GM20000 (cell line): ENCODE measurements at regions not wholly inside any gene's neighbourhood (a gene's known extent, or its start where the extent isn't known, plus 50 kb on each side); places are given as distances from the start of the nearest gene placed in this dataset.

Experiments
- DNase-seq: peaks from one replicate; pipeline ENCODE4 v3.0.0; 2012; ENCODE audit warnings: low spot score
- CTCF ChIP-seq: IDR thresholded peaks from 2 replicates; pipeline ENCODE4 v1.5.1; 2012; ENCODE audit warnings: mild to moderate bottlenecking, control low read depth; ENCODE audit errors: extremely low read depth, missing control alignments

DNA sequence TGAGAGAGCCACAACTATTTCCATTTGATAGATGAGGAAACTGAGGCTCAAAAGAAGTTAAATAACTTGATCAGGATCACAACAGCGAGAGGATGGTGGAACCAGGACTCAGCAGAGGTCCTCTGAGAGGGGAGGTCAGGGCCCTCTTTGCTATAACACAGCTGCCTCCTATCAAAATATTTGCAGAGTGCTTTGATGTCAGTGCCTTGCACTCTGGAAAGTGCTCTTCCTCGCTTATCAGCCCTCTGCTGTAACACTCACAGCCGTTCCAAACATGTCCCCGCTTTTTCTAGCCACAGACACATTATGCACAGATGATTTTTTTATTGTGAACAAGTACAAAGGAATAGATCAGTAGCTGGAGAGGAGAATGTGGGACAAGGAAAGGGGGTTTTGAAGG is 71.8 kb upstream of the ARHGAP29 start:
- DNase-seq: no peak

GRCh38 chr1:94306521-94306920 is 69.1 kb upstream of the ARHGAP29 start:
- TF ChIP-seq CTCF: no peak
- DNase-seq: no peak

More for the DNA sequence above, 71.8 kb upstream of the ARHGAP29 start:
- no peak for TF ChIP-seq CTCF

DNA sequence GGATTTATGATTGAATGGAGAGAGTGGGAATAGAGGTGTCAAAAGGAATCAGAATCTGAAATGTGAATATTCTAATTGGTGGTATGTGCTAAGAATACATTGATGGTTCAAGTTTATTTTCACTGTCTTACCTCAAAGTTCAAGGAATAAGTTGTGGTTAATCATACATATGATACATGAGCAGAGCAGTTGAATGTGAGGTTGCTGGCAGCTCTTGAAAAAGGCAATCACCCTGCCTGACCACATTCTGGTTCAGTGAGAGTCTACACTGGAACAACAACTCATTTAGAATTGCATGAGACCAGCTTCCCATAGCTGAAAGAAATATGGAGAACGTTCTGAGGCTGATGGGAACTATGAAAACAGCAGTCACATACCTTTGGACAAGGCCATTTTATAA is 68.3 kb upstream of the ARHGAP29 start:
- no peak for TF ChIP-seq CTCF
- DNase-seq: no peak

- DNase-seq: no peak
- TF ChIP-seq CTCF: no peak
Observed at GRCh38 chr1:94304553-94304952, 67.2 kb upstream of the ARHGAP29 start.

GRCh38 chr1:94303005-94303404 is 65.6 kb upstream of the ARHGAP29 start:
- no peak for DNase-seq
- no peak for TF ChIP-seq CTCF

- DNase-seq: no peak
- no peak for TF ChIP-seq CTCF
Observed at GRCh38 chr1:94302497-94302896, 65.1 kb upstream of the ARHGAP29 start.

DNA sequence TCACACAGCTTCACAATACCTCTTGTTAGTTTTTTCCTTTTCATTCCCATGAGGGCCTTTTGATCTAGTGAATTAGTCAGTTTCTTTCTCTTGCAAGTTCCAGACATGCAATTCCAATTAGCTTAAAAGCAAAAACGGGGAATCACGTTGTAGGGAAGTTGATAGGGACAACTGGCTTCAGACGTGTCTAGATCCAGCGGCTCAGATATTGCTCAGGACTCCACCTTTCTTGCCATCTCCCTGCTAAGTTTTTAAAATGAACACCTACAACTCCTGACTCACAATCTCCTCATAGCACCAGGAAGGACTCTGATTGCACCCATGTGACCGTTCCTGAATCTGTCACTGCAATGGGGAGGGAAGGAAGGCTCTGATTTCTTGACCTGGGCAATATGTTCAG is 63.8 kb upstream of the ARHGAP29 start:
- TF ChIP-seq CTCF: no peak
- no peak for DNase-seq
